GM19328 (cell line): ENCODE measurements at regions not wholly inside any gene's neighbourhood (a gene's known extent, or its start where the extent isn't known, plus 50 kb on each side); places are given as distances from the start of the nearest gene placed in this dataset.

Source experiments
- ATAC-seq: cut with Tn5 transposase; IDR thresholded peaks from one replicate; pipeline ENCODE4 v1.9.1; 2021; ENCODE audit warnings: mild to moderate bottlenecking, moderate library complexity; ENCODE audit not compliant: unreplicated experiment

DNA sequence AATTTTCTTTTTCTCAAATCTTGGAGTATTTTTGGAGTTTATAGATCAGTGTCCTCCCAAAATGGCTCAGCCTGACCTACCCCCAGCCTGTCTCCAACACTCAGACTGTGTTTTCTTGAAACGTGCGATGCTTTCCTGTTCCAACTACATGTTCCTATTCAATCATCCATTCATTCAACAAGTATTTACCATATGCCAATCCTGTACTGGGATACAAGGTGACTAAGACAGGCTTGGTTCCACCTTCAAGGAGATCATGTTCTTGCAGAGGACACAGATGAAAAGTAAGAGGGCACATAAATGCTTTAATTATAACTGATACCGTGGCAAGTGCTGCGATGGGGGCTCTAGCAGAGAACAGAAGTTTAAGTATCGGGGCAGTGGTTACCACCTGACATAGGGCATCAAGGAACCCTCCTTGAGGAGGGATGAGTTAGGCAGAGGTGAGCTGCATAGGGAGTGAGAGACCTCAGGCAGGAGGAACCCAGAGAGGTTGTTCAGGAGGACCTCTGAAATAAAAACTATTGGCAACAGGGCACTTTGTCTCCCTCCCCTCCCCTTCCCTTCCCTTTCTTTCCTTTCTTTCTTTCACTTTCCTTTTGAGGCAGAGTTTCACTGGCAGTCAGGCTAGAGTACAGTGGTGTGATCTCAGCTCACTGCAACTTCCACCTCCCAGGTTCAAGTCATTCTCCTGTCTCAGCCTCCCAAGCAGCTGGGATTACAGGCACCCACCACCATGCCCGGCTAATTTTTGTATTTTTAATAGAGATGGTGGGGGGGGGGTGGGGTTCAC is 469.0 kb downstream of the EPHA4 start:
- ATAC-seq, result no peak

DNA sequence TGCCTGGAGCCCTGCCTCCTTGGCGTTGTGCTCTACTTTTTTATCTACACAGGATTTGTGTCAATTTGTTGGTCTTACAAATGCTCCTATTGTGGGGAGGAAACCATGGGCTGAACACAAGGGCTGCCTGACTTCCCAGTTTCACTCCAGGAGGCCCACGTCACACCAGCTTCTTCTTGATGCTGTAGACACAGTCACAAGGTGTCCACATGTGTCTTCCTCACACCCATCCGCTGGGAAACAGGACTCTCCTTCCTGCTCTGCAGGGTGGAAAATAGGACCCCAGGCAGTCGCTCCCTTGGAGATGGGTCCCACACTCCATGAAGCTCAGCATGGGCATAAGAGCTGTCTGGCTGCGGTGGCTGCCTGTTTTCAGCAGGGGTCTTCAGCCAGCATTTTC is 468.2 kb downstream of the EPHA4 start:
- ATAC-seq, result no peak

DNA sequence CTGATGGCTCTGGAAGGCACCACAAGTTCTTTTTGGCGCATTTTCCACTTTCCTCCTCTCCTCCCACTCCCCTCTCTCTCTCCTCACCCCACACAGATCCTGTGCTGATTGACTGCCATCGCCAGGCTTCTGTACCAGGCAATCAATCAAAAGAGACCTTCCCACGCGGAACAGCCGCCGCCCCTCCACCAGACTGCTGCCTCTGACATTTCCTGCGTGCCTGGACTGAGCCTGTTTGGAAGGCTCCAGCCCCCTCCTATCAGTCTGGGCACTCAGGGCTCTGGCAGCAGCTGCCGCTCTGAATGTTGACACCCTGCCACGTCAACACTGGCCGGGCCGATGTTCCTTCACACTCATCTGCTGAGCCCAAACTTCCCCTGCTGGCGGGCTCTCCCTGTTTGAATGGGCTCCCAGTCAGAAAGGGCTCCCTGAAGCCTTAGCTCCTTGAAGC is 467.7 kb downstream of the EPHA4 start:
- no peak for ATAC-seq

DNA sequence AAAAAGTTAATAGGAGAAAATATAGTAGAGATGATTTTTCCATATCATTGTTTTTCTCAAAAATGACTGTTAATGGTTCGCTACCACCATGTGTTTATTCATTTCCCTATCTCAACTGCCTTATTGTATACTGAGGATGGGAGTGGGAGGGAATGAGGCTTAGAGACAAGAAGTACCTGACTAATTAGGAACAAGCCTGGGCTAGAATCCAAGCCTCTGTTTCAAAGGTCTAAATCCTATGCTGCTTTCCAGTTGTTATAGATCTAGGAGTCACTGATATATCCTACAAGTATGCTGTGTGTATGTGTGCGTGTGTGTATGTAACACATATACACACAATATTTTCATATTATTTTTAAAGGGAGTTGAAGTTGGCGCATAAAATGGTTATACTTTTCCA is 465.9 kb downstream of the EPHA4 start:
- no peak for ATAC-seq

DNA sequence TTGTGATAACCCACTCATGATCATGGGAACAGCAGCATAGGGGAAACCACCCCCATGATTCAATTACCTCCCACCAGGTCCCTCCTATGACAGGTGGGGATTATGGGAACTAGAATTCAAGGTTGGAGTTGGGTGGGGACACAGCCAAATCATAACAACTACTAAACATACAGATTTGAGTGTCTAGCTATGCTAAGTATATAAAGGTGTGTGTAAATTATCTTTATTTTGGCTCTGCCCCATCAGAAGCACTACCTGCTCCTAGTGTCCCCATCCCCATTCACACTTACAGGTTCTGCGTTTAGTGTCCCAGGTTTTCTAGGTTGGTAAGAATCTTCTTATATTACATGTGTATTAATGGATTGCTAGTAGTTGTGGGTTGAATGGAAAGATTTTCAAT is 464.7 kb downstream of the EPHA4 start:
- ATAC-seq, result no peak

DNA sequence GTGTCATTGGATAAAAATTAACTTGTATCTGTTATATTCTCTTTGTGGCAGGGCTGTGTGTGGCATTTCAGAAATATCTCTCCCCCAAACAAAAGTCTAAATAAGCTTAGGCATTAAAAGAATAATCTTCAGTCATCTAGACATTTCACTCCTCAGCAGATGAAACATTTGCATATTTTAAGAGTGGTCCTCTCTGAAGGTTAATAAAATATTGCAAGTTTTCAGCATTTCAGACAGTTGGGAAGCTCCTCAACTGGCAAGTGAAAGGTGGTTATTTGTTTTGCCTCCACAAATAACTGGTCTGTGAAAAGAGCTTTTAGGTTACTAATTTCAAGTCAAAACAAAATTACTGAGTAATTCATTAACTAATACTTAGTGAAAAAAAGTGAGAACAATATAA is 462.6 kb downstream of the EPHA4 start:
- ATAC-seq, result no peak

DNA sequence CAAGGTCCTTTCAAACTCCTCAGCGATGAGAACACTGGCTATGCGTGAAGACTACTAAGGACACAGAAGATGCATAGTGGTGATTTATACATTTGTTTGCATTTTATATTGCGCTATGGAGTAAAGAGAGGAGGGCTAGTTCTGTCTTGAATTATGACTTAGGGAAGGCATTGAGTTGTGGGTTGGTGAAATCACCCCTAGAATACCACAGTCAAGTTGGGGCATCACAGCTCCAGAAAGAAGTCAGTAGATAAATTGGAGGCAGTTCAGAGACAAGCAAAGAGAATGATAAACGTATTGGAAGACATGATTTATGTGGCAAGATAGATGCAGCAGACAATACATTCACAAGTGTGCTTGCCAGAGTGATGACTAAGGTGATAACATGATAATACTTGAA is 460.4 kb downstream of the EPHA4 start:
- ATAC-seq, result no peak

DNA sequence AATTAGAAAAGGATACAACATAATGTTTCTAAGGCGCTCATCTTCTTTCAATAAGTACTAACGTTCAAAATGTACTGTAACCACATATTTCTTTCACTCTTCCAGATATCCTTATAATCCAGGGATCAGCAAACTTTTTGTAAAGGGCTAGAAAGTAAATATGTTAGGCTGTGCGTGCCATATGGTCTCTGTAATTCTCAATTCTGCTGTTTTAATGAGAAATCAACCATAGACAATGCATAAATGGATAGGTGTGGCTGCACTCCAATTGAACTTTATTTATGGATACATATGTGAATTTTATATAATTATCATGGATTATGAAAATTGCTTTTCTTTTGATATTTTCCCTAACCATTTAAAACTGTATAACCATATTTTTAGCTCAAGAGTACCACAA is 459.4 kb downstream of the EPHA4 start:
- no peak for ATAC-seq

DNA sequence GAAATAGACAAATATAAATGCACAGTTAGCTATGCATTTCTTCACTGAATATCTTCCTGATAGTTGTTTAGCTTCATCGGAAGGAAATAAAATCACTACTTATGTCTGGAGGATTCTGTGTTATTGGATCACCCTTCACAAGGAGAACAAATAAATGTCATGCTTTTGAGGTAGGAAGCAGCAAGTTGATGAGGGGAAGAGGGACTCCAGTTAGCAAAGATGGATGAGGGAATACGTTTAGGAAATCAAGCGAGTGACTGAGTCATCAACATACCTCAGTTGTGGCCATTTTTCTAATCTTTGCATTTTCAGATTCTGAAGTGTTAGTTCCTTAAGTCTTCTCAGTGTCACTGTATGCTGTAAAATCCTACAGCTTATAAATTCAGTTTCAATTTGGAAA is 456.2 kb downstream of the EPHA4 start:
- no peak for ATAC-seq

DNA sequence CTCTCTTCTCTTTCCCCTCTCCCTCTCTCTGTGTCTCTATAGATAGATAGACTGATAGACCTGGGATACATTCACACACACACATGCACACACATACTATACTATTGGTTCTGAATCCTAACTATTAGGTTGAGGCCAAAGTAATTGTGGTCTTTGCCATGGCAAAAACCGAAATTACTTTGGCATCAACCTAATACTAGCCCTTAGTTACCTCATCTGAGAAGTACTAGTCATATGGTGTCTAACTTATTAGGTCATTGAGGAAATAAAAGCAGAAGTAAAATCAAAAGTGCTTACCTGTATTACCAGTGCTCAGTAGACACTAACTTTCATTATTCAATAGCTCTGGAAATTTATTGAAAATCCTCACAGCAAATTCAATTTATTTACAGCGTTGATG is 451.5 kb downstream of the EPHA4 start:
- no peak for ATAC-seq

DNA sequence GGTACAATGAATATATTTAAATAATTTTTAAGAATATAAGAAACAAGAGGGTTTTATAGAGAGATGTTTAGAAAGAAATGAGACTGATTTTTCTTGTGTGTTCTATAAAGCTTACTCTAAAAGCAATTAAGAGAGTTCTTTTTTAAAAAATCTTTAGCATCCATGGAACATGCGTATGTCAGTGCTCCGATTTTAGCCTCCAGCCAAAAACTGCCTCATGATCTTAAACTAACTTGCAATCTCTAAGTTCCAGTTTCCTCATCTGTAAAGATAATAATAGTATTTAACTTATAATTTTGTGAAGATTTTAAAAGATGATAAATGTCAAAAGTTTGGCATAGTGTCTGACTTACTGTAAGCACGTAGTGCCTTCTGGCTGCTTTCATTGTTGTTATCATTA is 448.7 kb downstream of the EPHA4 start:
- ATAC-seq, result no peak

DNA sequence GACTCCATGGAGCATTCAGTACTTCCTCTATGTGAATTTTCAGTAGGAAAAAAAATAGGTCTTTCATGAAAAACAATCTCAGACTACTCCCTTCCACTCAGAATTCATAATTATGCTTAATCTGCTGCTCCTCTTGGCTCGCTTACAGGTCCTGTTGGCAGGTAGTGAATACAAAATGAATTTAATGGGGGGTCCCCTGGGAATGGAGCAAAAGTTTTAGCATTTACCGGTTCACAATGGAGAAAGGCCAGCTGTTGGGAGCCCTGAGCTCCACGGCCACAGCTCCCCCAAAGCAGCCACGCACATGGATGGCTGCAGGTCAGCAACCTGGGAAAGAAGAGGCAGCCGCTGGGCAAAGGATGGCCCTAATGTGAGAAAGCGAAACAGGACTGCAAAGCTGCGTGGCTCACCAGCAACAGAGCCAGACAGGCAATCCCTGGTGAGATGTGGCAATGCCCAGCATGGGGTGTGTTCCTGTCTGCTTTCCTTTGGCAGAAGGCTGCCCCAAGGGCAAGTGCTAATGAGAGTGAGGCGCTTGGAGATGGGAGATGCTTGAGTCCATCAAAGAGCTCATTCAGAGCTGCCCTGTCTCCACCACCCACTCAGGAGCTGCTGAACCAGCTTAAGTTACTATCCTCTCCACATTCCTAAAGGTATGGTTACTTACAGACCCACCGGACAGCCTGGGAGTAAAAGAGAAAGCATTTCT is 447.4 kb downstream of the EPHA4 start:
- no peak for ATAC-seq

DNA sequence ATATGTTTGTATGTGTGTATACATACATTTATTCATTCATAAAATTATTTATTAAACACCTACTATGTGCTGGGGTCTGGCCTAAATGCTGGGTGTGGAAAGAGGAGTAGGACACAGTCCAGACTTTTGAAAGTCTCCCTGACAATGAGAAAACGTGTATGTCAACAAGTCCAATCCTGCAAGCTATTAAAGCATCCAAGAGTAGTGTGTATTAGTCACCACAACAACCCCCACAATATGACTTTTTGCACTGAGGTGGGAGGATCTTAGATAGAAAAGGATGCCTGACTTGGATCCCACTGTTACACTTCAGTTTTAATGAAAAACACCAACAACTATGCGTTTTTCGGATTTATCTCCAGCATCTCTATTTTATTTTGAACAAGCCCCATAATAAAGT is 446.4 kb downstream of the EPHA4 start:
- ATAC-seq, result no peak

DNA sequence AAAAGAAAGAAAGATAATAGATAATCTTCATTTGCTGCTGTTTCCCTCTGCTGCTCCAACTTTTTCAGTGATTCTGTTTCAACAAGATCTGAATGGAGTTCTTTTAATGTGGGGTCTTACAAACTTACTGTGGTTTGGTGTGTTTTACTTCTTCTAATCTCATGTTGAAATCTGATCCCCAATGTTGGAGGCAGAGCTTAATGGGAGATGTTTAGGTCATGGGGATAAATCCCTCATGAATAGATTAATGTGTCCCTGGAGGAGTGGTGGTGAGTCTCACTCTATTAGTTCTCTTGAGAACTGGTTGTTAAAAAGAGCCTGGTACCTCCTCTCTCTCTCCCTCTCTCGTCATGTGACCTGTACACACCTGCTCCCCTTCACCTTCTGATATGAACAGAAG is 442.4 kb downstream of the EPHA4 start:
- ATAC-seq, result no peak

DNA sequence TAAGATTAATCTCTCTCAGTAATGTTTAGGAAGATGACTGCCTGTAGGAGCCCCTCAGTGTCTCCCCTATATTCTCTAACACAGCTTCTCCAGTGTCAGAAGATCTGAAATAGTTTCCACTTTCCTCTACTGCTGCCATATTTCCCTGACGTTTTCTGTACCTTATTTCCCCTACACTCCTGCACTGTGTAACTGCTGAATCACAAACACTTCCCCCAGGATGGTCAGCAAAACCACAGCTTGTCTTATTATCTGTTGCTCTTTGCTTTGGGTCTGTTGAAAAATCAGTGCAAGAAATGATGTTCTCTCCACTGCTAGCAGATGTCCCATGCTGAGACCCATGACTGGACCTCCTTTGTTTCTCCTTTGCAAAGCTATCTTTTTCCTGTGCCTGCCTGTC is 441.7 kb downstream of the EPHA4 start:
- no peak for ATAC-seq

DNA sequence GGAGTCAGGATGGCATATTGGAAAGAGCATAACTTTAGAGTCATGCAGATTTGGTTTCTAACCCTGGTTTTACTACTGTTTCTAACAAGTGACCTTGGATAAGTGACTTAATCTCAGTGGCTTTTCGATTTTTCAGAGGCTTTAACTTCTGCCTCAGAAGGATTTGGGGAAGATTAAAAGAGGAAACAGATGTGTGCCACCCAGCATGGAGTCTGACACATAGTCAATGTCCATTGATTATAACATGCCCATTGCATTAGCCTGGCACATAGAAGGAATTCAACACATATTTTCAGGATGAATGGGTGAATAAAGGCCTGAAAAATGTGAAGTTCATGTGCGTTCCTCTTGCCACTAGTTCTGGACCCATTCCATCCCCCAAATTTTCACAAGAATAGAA is 438.2 kb downstream of the EPHA4 start:
- ATAC-seq, result no peak

DNA sequence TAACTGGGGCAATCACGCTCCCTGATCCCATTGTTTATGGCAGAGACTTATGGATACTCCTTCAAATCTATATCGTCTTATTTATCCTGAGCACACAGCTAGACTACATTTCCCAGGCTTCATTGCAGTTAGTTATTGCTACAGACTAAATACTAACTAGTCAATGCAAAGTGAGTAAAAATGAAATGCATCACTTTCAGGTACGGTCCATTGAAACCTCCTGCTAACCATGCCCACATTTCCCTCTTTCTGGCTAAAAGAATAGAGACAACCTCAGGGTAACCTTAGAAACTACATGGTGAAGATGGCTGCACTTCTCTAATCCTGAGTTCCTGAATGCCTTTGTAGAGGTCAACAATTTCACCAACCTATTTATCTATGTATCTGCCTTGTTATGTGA is 437.4 kb downstream of the EPHA4 start:
- no peak for ATAC-seq

DNA sequence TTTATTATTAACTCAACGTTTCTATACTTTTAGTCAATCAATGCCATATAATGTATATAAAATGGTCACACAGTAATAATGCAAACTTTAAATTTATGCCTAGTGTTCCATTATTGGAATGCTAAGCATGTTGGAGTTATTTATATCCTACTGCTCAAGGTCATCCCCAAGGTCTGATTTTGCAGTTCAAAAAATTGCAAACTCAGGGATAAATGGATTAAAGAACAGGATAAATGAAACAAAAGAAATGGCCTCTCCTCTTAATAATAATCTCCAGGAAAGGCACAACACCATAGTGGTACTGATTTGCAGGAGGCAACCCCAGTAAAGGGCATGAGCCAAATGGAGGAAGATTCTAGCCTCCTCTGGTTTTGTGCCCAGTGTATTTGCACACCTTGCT is 436.4 kb downstream of the EPHA4 start:
- no peak for ATAC-seq

DNA sequence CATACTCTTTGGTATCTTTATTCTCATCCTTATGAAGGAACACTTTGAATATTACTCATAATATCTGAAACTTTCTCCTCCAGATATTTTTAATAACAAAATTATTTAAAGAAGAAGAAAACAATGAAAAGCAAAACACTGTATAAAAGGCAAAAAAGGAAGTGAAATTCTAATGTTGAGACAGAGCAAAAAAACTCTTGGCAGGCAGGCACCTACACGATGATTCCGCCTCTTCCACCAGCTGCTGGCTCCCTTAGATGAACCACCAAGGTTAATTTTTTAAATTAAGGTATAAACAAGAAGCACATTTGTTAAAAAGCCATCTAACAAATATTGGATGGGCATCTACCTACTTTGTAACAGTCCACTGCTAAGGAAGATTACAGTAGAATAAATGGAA is 434.7 kb downstream of the EPHA4 start:
- ATAC-seq, result no peak

DNA sequence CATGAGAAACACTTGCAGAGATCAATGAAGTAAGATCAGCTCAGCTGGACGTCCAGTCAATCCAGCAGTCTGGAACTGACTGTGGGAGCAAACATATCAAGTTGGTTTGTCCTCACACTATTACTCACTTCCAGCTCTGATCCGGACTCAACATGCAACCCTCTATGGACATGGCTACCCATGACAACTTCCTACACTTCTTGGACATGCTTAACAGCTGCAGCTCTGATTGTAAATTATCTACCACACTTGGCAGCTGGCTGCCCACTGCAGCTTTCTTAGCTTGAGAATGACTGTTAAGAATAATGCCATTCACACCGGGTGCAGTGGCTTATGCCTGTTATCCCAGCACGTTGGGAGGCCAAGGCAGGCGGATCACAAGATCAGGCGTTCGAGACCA is 429.8 kb downstream of the EPHA4 start:
- ATAC-seq, result no peak

DNA sequence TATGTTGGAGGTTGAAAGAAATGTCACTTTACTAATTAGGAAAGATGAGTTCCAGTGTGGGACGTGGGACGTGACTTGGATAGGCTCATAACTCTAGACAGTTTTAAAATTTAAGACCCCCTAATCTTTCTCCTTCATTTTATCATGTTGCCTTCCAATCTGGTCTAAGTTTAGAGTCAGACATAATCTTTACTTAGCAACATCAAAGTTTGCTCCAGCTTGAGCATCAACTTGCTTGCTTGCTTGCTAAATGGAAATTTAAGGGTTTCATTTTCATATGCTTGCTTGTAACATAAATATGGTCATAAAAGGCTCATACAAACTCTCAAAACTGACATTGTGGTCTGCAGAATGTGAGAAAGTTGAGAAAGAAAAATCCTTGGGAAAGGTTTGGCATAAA is 428.9 kb downstream of the EPHA4 start:
- ATAC-seq, result no peak

DNA sequence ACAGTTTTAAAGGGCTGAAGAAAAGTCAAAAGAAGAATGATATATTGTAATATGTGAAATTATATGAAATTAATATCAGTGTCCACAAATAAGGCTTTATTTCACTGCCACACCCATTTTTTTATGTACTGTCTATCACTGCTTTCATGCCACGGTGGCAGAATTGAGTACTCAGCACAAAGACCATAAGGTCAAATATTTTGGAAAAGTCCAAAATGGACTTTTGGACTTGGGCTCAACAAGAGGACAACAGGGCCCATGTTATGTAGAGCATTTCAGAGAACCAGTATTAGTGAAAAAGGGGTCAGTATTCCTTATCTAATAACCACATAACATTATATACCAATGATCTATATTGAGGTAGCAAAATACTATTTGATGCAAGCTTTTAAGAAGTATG is 427.2 kb downstream of the EPHA4 start:
- no peak for ATAC-seq

DNA sequence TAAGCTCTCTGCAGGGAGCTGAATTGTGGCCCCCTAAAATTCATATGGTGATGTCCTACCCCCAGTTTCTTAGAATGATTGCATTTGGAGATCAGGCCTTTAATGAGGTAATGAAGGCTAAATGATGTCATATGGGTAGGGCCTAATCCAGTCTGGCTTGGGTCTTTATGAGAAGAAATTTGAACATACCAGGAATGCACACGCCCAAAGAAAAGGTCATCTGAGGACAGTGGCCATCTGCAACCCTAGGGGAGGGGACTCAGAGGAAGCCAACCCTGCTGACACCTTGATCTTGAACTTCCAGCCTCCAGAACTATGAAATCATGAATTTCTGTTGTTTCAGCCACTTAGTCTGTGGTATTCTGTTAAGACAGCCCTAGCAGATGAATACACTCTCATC is 426.7 kb downstream of the EPHA4 start:
- no peak for ATAC-seq
